ENCODE measurements at regions not wholly inside any gene's neighbourhood (a gene's known extent, or its start where the extent isn't known, plus 50 kb on each side); places are given as distances from the start of the nearest gene placed in this dataset.

GRCh38 chr9:87270221-87270847, 227.3 kb upstream of the DAPK1 start:
- no peak for TF ChIP-seq CTCF (conservative IDR thresholded peaks at IDR 0.05; ENCODE audit: low read depth, low read length)

GRCh38 chr9:87270848-87271234, 226.8 kb upstream of the DAPK1 start:
- DNase-seq (ENCODE audit: low read depth), result no peak
- no peak for TF ChIP-seq CTCF (conservative IDR thresholded peaks at IDR 0.05; ENCODE audit: low read depth, low read length)
- no peak overlapping the region for H3K4me3 ChIP-seq (ENCODE audit: low read length)

More at GRCh38 chr9:87270221-87270847, 227.3 kb upstream of the DAPK1 start:
- H3K4me3 ChIP-seq (ENCODE audit: low read length), result no peak overlapping the region
- DNase-seq (ENCODE audit: low read depth), result peak; percentile 46

GRCh38 chr9:87271696-87272477, 225.8 kb upstream of the DAPK1 start:
- no peak overlapping the region for H3K4me3 ChIP-seq (ENCODE audit: low read length)
- DNase-seq (ENCODE audit: low read depth), result no peak
- TF ChIP-seq CTCF (conservative IDR thresholded peaks at IDR 0.05; ENCODE audit: low read depth, low read length), result no peak

GRCh38 chr9:87275047-87275725, 222.5 kb upstream of the DAPK1 start:
- no peak for TF ChIP-seq CTCF (conservative IDR thresholded peaks at IDR 0.05; ENCODE audit: low read depth, low read length)
- H3K4me3 ChIP-seq (ENCODE audit: low read length), result no peak overlapping the region
- no peak for DNase-seq (ENCODE audit: low read depth)

- H3K4me3 ChIP-seq (ENCODE audit: low read length), result no peak overlapping the region
- no peak for DNase-seq (ENCODE audit: low read depth)
- no peak for TF ChIP-seq CTCF (conservative IDR thresholded peaks at IDR 0.05; ENCODE audit: low read depth, low read length)
Measured at GRCh38 chr9:87276327-87276841, 221.3 kb upstream of the DAPK1 start.

- DNase-seq (ENCODE audit: low read depth), result no peak
- TF ChIP-seq CTCF (conservative IDR thresholded peaks at IDR 0.05; ENCODE audit: low read depth, low read length), result no peak
- H3K4me3 ChIP-seq (ENCODE audit: low read length), result no peak overlapping the region
Measured at GRCh38 chr9:87276851-87277261, 220.8 kb upstream of the DAPK1 start.

Data from retinal pigment epithelial cell (primary cell).